Left renal cortex interstitium (tissue), 4 donors: ENCODE measurements at regions not wholly inside any gene's neighbourhood (a gene's known extent, or its start where the extent isn't known, plus 50 kb on each side); places are given as distances from the start of the nearest gene placed in this dataset.

Experiments used
- DNase-seq, 4 donors: peaks; one replicate each; pipeline ENCODE4 v3.0.0-alpha.2; 2013; ENCODE audit warnings: low read depth in 4 of 4, low spot score in 2 of 4, missing footprints in 1 of 4

- peak in 3 of 4 donors; percentile 27 to 41 (median 28) for DNase-seq
These were observed 117.0 kb downstream of the PCDH7 start for GRCh38 chr4:30837131-30837539.

- no peak for DNase-seq
These were observed 117.7 kb downstream of the PCDH7 start for GRCh38 chr4:30837861-30838260.

GRCh38 chr4:30838331-30838730, 118.2 kb downstream of the PCDH7 start:
- no peak for DNase-seq

- no peak for DNase-seq
These were observed 119.7 kb downstream of the PCDH7 start for GRCh38 chr4:30839583-30840520.

GRCh38 chr4:30840571-30840970, 120.4 kb downstream of the PCDH7 start:
- DNase-seq = no peak

- no peak for DNase-seq
These were observed 122.0 kb downstream of the PCDH7 start for GRCh38 chr4:30842142-30842541.

- DNase-seq = no peak
These were observed 122.5 kb downstream of the PCDH7 start for GRCh38 chr4:30842689-30843088.

GRCh38 chr4:30844861-30845582, 124.9 kb downstream of the PCDH7 start:
- no peak for DNase-seq

- DNase-seq = no peak
These were observed 127.0 kb downstream of the PCDH7 start for GRCh38 chr4:30847167-30847566.

- no peak for DNase-seq
These were observed 127.8 kb downstream of the PCDH7 start for GRCh38 chr4:30847958-30848357.

- no peak for DNase-seq
These were observed 134.4 kb downstream of the PCDH7 start for GRCh38 chr4:30854531-30854930.

- DNase-seq = no peak
These were observed 135.1 kb downstream of the PCDH7 start for GRCh38 chr4:30855232-30855631.

- DNase-seq = no peak
These were observed 136.8 kb downstream of the PCDH7 start for GRCh38 chr4:30856795-30857564.

- no peak for DNase-seq
These were observed 140.8 kb downstream of the PCDH7 start for GRCh38 chr4:30860978-30861377.

- no peak for DNase-seq
These were observed 142.0 kb downstream of the PCDH7 start for GRCh38 chr4:30862196-30862595.

GRCh38 chr4:30863021-30863420, 142.9 kb downstream of the PCDH7 start:
- DNase-seq = no peak

- DNase-seq = no peak
These were observed 145.5 kb downstream of the PCDH7 start for GRCh38 chr4:30865691-30866090.

- DNase-seq = no peak
These were observed 146.2 kb downstream of the PCDH7 start for GRCh38 chr4:30866346-30866745.

- DNase-seq = no peak
These were observed 146.7 kb downstream of the PCDH7 start for GRCh38 chr4:30866907-30867306.

- DNase-seq = no peak
These were observed 147.3 kb downstream of the PCDH7 start for GRCh38 chr4:30867427-30867826.
